TTC549 (cell line): ENCODE measurements at regions not wholly inside any gene's neighbourhood (a gene's known extent, or its start where the extent isn't known, plus 50 kb on each side); places are given as distances from the start of the nearest gene placed in this dataset.

ENCODE experiments used
- FAIRE-seq: peaks from 2 replicates; lab custom pipeline; 2012; peaks lifted over from hg19 to GRCh38; lab: Jason Lieb, UNC

- FAIRE-seq: no peak
These were observed 97.9 kb upstream of the FZD8 start for GRCh38 chr10:35739998-35740397.

- no peak for FAIRE-seq
These were observed 93.3 kb upstream of the FZD8 start for GRCh38 chr10:35735412-35735811.

GRCh38 chr10:35731828-35732227 lies 89.7 kb upstream of the FZD8 start:
- no peak for FAIRE-seq

- no peak for FAIRE-seq
These were observed 86.2 kb upstream of the FZD8 start for GRCh38 chr10:35728341-35728740.

GRCh38 chr10:35726846-35727245 lies 84.8 kb upstream of the FZD8 start:
- no peak for FAIRE-seq

- no peak for FAIRE-seq
These were observed 81.9 kb upstream of the FZD8 start for GRCh38 chr10:35723992-35724391.

- no peak for FAIRE-seq
These were observed 81.0 kb upstream of the FZD8 start for GRCh38 chr10:35723059-35723458.

GRCh38 chr10:35722636-35723035 lies 80.5 kb upstream of the FZD8 start:
- FAIRE-seq: no peak

GRCh38 chr10:35722226-35722625 lies 80.1 kb upstream of the FZD8 start:
- no peak for FAIRE-seq

- no peak for FAIRE-seq
These were observed 78.3 kb upstream of the FZD8 start for GRCh38 chr10:35720366-35720765.

GRCh38 chr10:35716776-35717175 lies 74.7 kb upstream of the FZD8 start:
- FAIRE-seq: no peak

- FAIRE-seq: no peak
These were observed 70.4 kb upstream of the FZD8 start for GRCh38 chr10:35712486-35712885.

GRCh38 chr10:35711615-35712411 lies 69.7 kb upstream of the FZD8 start:
- FAIRE-seq: no peak

- FAIRE-seq: no peak
These were observed 65.7 kb upstream of the FZD8 start for GRCh38 chr10:35707642-35708425.

GRCh38 chr10:35706959-35707358 lies 64.9 kb upstream of the FZD8 start:
- no peak for FAIRE-seq

- no peak for FAIRE-seq
These were observed 63.6 kb upstream of the FZD8 start for GRCh38 chr10:35705671-35706070.

GRCh38 chr10:35705051-35705450 lies 63.0 kb upstream of the FZD8 start:
- no peak for FAIRE-seq

GRCh38 chr10:35704401-35704800 lies 62.3 kb upstream of the FZD8 start:
- FAIRE-seq: no peak

- FAIRE-seq: no peak
These were observed 58.4 kb upstream of the FZD8 start for GRCh38 chr10:35700487-35700882.

- no peak for FAIRE-seq
These were observed 57.9 kb upstream of the FZD8 start for GRCh38 chr10:35699848-35700486.

GRCh38 chr10:35696392-35697287 lies 54.5 kb upstream of the FZD8 start:
- no peak for FAIRE-seq

GRCh38 chr10:35693800-35694199 lies 51.7 kb upstream of the FZD8 start:
- FAIRE-seq: no peak
